Neural cell (in vitro differentiated cells): ENCODE measurements at regions not wholly inside any gene's neighbourhood (a gene's known extent, or its start where the extent isn't known, plus 50 kb on each side); places are given as distances from the start of the nearest gene placed in this dataset.

ENCODE experiments used
- H2AFZ ChIP-seq: fragments of 200-600, 300-800 bp; sonication (generic), shearing (Covaris generic); 2 replicates; pipeline ENCODE4 v1.6.0; 2014; ENCODE audit warnings: low read depth, mild to moderate bottlenecking, antibody characterized with exemption, low read length, moderate library complexity
- H3F3A ChIP-seq: fragments of 200-600 bp; shearing (Covaris generic); 2 replicates; pipeline ENCODE4 v1.6.1; 2016; ENCODE audit warnings: mild to moderate bottlenecking, moderate library complexity, mixed read lengths, antibody characterized with exemption, low read length; ENCODE audit not compliant: insufficient read depth, poor library complexity, severe bottlenecking
- H3K27ac ChIP-seq: fragments of 200-600, 300-800 bp; sonication (generic), shearing (Covaris generic); 2 replicates; pipeline ENCODE4 v1.5.1; 2014; ENCODE audit warnings: mild to moderate bottlenecking, low read length, moderate library complexity
- H3K27me3 ChIP-seq: fragments of 300-800, 200-600 bp; sonication (generic), shearing (Covaris generic); 2 replicates; pipeline ENCODE4 v1.6.0; 2014; ENCODE audit warnings: mild to moderate bottlenecking, low read depth, low read length, moderate library complexity; ENCODE audit not compliant: insufficient read depth
- H3K36me3 ChIP-seq: fragments of 300-800, 200-600 bp; sonication (generic), shearing (Covaris generic); 2 replicates; pipeline ENCODE4 v1.5.1; 2014; ENCODE audit warnings: mild to moderate bottlenecking, antibody characterized with exemption, low read length, moderate library complexity; ENCODE audit not compliant: insufficient read depth
- H3K4me2 ChIP-seq: fragments of 300-800, 200-600 bp; sonication (generic), shearing (Covaris generic); 2 replicates; pipeline ENCODE4 v1.6.0; 2014; ENCODE audit warnings: mild to moderate bottlenecking, low read length
- H3K4me3 ChIP-seq: fragments of 300-800, 200-600 bp; sonication (generic), shearing (Covaris generic); 2 replicates; pipeline ENCODE4 v1.5.1; 2014; ENCODE audit warnings: mild to moderate bottlenecking, low read length, moderate library complexity
- H3K79me2 ChIP-seq: fragments of 200-600 bp; shearing (Covaris generic); replicated peaks from 2 replicates; pipeline ENCODE4 v1.6.0; 2014; ENCODE audit warnings: mild to moderate bottlenecking, low read length, moderate library complexity; ENCODE audit not compliant: insufficient read depth
- H3K9ac ChIP-seq: fragments of 300-800, 200-600 bp; sonication (generic), shearing (Covaris generic); 2 replicates; pipeline ENCODE4 v1.6.1; 2016; ENCODE audit warnings: mild to moderate bottlenecking, low read length, mixed read lengths
- H3K9me2 ChIP-seq: fragments of 200-600 bp; shearing (Covaris generic); 2 replicates; pipeline ENCODE4 v1.6.1; 2016; ENCODE audit warnings: mild to moderate bottlenecking, low read length, mixed read lengths; ENCODE audit not compliant: insufficient read depth
- H3K9me3 ChIP-seq: fragments of 200-600, 300-800 bp; sonication (generic), shearing (Covaris generic); 2 replicates; pipeline ENCODE4 v1.6.1; 2016; ENCODE audit warnings: mild to moderate bottlenecking, mixed run types, low read length, moderate library complexity, mixed read lengths
- H4K20me1 ChIP-seq: fragments of 200-600 bp; shearing (Covaris generic); 2 replicates; pipeline ENCODE4 v1.6.1; 2016; ENCODE audit warnings: mild to moderate bottlenecking, mixed run types; ENCODE audit not compliant: insufficient read depth
- EP300 ChIP-seq: fragments of 450-650 bp; conservative IDR thresholded peaks from 2 replicates; pipeline ENCODE4 v1.6.1; 2014; ENCODE audit warnings: antibody characterized with exemption, mild to moderate bottlenecking, moderate library complexity; ENCODE audit not compliant: poor library complexity, severe bottlenecking
- EZH2 ChIP-seq: fragments of 200-600, 300-800 bp; shearing (Covaris generic), sonication (generic); IDR thresholded peaks from 2 replicates; pipeline ENCODE4 v1.6.1; 2014; ENCODE audit warnings: antibody characterized with exemption, low read length, borderline replicate concordance, mild to moderate bottlenecking; ENCODE audit not compliant: insufficient read depth, poor library complexity, severe bottlenecking
- MXI1 ChIP-seq: fragments of 450-650 bp; conservative IDR thresholded peaks from 2 replicates; pipeline ENCODE4 v1.6.1; 2014; ENCODE audit warnings: antibody characterized with exemption, mild to moderate bottlenecking; ENCODE audit not compliant: poor library complexity, severe bottlenecking
- POLR2AphosphoS5 ChIP-seq: IDR thresholded peaks from 2 replicates; pipeline ENCODE4 v1.6.1; 2012
- RAD21 ChIP-seq: fragments of 450-650 bp; conservative IDR thresholded peaks from 2 replicates; pipeline ENCODE4 v1.6.1; 2014; ENCODE audit warnings: antibody characterized with exemption, mild to moderate bottlenecking, moderate library complexity
- SMC3 ChIP-seq: fragments of 450-650 bp; conservative IDR thresholded peaks from 2 replicates; pipeline ENCODE4 v1.6.1; 2014; ENCODE audit warnings: antibody characterized with exemption, mild to moderate bottlenecking, moderate library complexity; ENCODE audit not compliant: poor library complexity
- TAF1 ChIP-seq: IDR thresholded peaks from 2 replicates; pipeline ENCODE4 v1.6.1; 2012; ENCODE audit warnings: low read depth
- TF ChIP-seq, protein P1 (sequence below): fragments of 450-650 bp; IDR thresholded peaks from 2 replicates; pipeline ENCODE4 v1.5.1; 2014; ENCODE audit warnings: antibody characterized with exemption, mild to moderate bottlenecking, moderate library complexity; ENCODE audit not compliant: poor library complexity, severe bottlenecking
- TF ChIP-seq, protein P2 (sequence below): IDR thresholded peaks from 2 replicates; pipeline ENCODE4 v1.6.1; 2012; ENCODE audit warnings: borderline replicate concordance

DNA sequence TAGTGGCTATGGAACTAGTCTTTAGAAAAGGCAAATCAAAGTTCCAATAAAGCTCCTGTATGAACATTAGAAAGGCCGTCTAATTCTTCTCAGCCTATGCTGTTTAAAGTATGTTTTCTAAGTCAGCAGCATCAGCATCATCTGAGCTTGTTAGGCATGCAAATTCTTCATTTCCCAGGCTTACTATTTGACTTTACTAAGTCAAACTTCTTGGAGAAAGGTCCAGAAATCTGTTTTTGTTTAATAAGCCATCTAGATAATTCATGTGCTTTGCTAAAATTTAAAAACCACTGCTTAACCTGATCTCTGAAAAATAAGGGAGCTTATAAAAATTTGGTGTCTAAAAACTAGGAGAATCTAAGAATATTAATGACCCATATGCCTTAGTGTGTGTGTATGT lies 200.2 kb upstream of the SGCD start:
- no peaks in the 10 kb centered on the region for H3K9me3 ChIP-seq
- H3K4me3 ChIP-seq, result no peak overlapping the region
- no peak overlapping the region for H3K9ac ChIP-seq
- no peaks in the 10 kb centered on the region for H3K36me3 ChIP-seq
- no peaks in the 10 kb centered on the region for H3K79me2 ChIP-seq
- H3F3A ChIP-seq, result no peaks in the 10 kb centered on the region
- no peaks in the 10 kb centered on the region for H3K27me3 ChIP-seq
- no peaks in the 10 kb centered on the region for H4K20me1 ChIP-seq
- H3K27ac ChIP-seq, result no peak overlapping the region
- no peak overlapping the region for H2AFZ ChIP-seq
- no peak for TF ChIP-seq SMC3
- no peak for TF ChIP-seq EP300
- TF ChIP-seq POLR2AphosphoS5, result no peak
- no peak for TF ChIP-seq TAF1
- TF ChIP-seq, protein P1, sequence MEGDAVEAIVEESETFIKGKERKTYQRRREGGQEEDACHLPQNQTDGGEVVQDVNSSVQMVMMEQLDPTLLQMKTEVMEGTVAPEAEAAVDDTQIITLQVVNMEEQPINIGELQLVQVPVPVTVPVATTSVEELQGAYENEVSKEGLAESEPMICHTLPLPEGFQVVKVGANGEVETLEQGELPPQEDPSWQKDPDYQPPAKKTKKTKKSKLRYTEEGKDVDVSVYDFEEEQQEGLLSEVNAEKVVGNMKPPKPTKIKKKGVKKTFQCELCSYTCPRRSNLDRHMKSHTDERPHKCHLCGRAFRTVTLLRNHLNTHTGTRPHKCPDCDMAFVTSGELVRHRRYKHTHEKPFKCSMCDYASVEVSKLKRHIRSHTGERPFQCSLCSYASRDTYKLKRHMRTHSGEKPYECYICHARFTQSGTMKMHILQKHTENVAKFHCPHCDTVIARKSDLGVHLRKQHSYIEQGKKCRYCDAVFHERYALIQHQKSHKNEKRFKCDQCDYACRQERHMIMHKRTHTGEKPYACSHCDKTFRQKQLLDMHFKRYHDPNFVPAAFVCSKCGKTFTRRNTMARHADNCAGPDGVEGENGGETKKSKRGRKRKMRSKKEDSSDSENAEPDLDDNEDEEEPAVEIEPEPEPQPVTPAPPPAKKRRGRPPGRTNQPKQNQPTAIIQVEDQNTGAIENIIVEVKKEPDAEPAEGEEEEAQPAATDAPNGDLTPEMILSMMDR, result no peak
- TF ChIP-seq EZH2, result no peak
- no peak for TF ChIP-seq RAD21
- TF ChIP-seq MXI1, result no peak
- TF ChIP-seq, protein P2, sequence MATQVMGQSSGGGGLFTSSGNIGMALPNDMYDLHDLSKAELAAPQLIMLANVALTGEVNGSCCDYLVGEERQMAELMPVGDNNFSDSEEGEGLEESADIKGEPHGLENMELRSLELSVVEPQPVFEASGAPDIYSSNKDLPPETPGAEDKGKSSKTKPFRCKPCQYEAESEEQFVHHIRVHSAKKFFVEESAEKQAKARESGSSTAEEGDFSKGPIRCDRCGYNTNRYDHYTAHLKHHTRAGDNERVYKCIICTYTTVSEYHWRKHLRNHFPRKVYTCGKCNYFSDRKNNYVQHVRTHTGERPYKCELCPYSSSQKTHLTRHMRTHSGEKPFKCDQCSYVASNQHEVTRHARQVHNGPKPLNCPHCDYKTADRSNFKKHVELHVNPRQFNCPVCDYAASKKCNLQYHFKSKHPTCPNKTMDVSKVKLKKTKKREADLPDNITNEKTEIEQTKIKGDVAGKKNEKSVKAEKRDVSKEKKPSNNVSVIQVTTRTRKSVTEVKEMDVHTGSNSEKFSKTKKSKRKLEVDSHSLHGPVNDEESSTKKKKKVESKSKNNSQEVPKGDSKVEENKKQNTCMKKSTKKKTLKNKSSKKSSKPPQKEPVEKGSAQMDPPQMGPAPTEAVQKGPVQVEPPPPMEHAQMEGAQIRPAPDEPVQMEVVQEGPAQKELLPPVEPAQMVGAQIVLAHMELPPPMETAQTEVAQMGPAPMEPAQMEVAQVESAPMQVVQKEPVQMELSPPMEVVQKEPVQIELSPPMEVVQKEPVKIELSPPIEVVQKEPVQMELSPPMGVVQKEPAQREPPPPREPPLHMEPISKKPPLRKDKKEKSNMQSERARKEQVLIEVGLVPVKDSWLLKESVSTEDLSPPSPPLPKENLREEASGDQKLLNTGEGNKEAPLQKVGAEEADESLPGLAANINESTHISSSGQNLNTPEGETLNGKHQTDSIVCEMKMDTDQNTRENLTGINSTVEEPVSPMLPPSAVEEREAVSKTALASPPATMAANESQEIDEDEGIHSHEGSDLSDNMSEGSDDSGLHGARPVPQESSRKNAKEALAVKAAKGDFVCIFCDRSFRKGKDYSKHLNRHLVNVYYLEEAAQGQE, result no peak
- H3K4me2 ChIP-seq, result no peak overlapping the region
- no peaks in the 10 kb centered on the region for H3K9me2 ChIP-seq

DNA sequence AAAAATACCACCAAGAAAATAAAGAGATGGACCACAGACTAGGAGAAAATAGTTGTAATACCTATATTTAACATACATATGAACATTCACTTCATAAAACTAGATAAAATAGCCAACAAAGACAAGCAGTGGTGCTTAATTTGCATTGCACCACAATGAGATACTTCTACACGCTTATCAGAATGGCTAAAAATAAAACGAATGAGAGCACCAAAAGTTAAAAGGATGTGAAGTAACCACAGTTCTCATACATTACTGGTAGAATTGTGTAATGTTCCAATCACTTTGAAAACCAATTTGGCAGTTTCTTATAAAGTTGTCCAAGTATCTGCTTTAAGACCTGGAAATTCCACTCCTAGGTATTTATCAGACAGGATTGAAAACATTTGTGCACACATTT lies 198.9 kb upstream of the SGCD start:
- Histone ChIP-seq H3K27me3 (no peaks in the 10 kb centered on the region), H3K79me2 (no peaks in the 10 kb centered on the region), H3K4me3 (no peak overlapping the region), H3K9me3 (no peaks in the 10 kb centered on the region), H3K27ac (no peak overlapping the region), H3K9me2 (no peaks in the 10 kb centered on the region), H3K4me2 (no peak overlapping the region), H3K36me3 (no peaks in the 10 kb centered on the region), H4K20me1 (no peaks in the 10 kb centered on the region), H3K9ac (no peak overlapping the region), H3F3A (no peaks in the 10 kb centered on the region), H2AFZ (no peak overlapping the region)
- TF ChIP-seq MXI1, result no peak
- no peak for TF ChIP-seq TAF1
- no peak for TF ChIP-seq EP300
- TF ChIP-seq EZH2, result no peak
- TF ChIP-seq, protein P2, result no peak
- TF ChIP-seq SMC3, result no peak
- TF ChIP-seq, protein P1, result no peak
- TF ChIP-seq POLR2AphosphoS5, result no peak
- TF ChIP-seq RAD21, result no peak
